A549 (cell line): ENCODE measurements at regions not wholly inside any gene's neighbourhood (a gene's known extent, or its start where the extent isn't known, plus 50 kb on each side); places are given as distances from the start of the nearest gene placed in this dataset.

ENCODE experiments used
- ATAC-seq, 2 experiments: fragments of 200-7000 bp in 1 of 2; fragments of >200 bp in 1 of 2; cut with Nextera tagmentation in 1 of 2; cut with Tn5 transposase in 1 of 2; 3 replicates each; pipeline versions ENCODE4 v1.8.0 to v1.9.1; 2018 to 2020; ENCODE audit warnings: mild to moderate bottlenecking in 1 of 2, moderate library complexity in 1 of 2
- CTCF ChIA-PET: fragments of 300-600 bp; sonication (Branson Sonifier 250); formaldehyde crosslinking; extraction: SDS; loops from one replicate; lab custom pipeline; 2021; ENCODE audit warnings: antibody characterized with exemption, inconsistent platforms; lab: Yijun Ruan, JAX
- POLR2A ChIA-PET: fragments of 350-600 bp; formaldehyde crosslinking; extraction: SDS; loops from one replicate; lab custom pipeline; 2021; ENCODE audit warnings: antibody characterized with exemption, inconsistent platforms; lab: Yijun Ruan, JAX
- DNase-seq, 2 experiments: peaks; one replicate each; pipeline versions ENCODE4 v3.0.0 to v3.0.0-alpha.2; 2011 to 2016; ENCODE audit warnings: low read depth in 1 of 2, low spot score in 1 of 2
- FAIRE-seq: peaks from 2 replicates; lab custom pipeline; 2011; peaks lifted over from hg19 to GRCh38; lab: Jason Lieb, UNC
- H3K27ac ChIP-seq, 2 experiments: fragments of >200 bp; sonication (Bioruptor Twin); formaldehyde crosslinking; 3 replicates each; pipeline ENCODE4 v1.5.1; 2016 to 2017
- H3K4me1 ChIP-seq: fragments of >200 bp; sonication (Bioruptor Twin); formaldehyde crosslinking; 3 replicates; pipeline ENCODE4 v1.6.1; 2016
- H3K4me2 ChIP-seq: fragments of >200 bp; sonication (Bioruptor Twin); formaldehyde crosslinking; 3 replicates; pipeline ENCODE4 v1.6.1; 2016
- H3K4me3 ChIP-seq: fragments of >200 bp; sonication (Bioruptor Twin); formaldehyde crosslinking; 3 replicates; pipeline ENCODE4 v1.5.1; 2016
- H3K9me3 ChIP-seq: fragments of >200 bp; sonication (Bioruptor Twin); formaldehyde crosslinking; 3 replicates; pipeline ENCODE4 v1.6.1; 2016
- CBX8 ChIP-seq: fragments of 200-600 bp; sonication (generic); IDR thresholded peaks from 2 replicates; pipeline ENCODE4 v1.6.1; 2016
- CHD4 ChIP-seq: fragments of 200-600 bp; sonication (generic); IDR thresholded peaks from 2 replicates; pipeline ENCODE4 v1.6.1; 2016; ENCODE audit warnings: antibody characterized with exemption, mild to moderate bottlenecking, borderline replicate concordance
- CTCF ChIP-seq: fragments of >200 bp; sonication (Bioruptor Twin); formaldehyde crosslinking; IDR thresholded peaks from 3 replicates; pipeline ENCODE4 v1.5.1; 2016
- E2F6 ChIP-seq: IDR thresholded peaks from 2 replicates; pipeline ENCODE4 v1.6.1; 2012; ENCODE audit warnings: low read depth, borderline replicate concordance
- EHMT2 ChIP-seq: fragments of 200-600 bp; sonication (generic); IDR thresholded peaks from 2 replicates; pipeline ENCODE4 v1.6.1; 2016; ENCODE audit warnings: antibody characterized with exemption, low read depth, mild to moderate bottlenecking, moderate library complexity
- ELK1 ChIP-seq: fragments of 150-350 bp; IDR thresholded peaks from 2 replicates; pipeline ENCODE4 v1.6.1; 2014; ENCODE audit warnings: low read depth, mild to moderate bottlenecking, low read length
- EP300 ChIP-seq, 2 experiments: fragments of >200 bp; sonication (Bioruptor Twin); formaldehyde crosslinking; IDR thresholded peaks; 2 replicates in 1 of 2; 3 replicates in 1 of 2; pipeline ENCODE4 v1.6.1; 2016 to 2017
- FOSB ChIP-seq: fragments of 250-450 bp; sonication (Bioruptor Pico); IDR thresholded peaks from 2 replicates; pipeline ENCODE4 v1.5.0; 2020; ENCODE audit warnings: mild to moderate bottlenecking, moderate library complexity
- FOSL2 ChIP-seq, 2 experiments: fragments of 450-650 bp in 1 of 2; fragments of >200 bp in 1 of 2; sonication (Bioruptor Twin) in 1 of 2; formaldehyde crosslinking; IDR thresholded peaks; 2 replicates each; pipeline versions ENCODE4 v1.5.0 to v1.6.1; 2016 to 2020; ENCODE audit warnings: mild to moderate bottlenecking in 1 of 2, moderate library complexity in 1 of 2
- HOXB5 ChIP-seq: fragments of 250-450 bp; sonication (Bioruptor Pico); IDR thresholded peaks from 2 replicates; pipeline ENCODE4 v1.5.0; 2020; ENCODE audit warnings: mild to moderate bottlenecking, moderate library complexity
- JUN ChIP-seq, 2 experiments: fragments of >200 bp; sonication (Bioruptor Twin); formaldehyde crosslinking; IDR thresholded peaks; 2 replicates in 1 of 2; 3 replicates in 1 of 2; pipeline ENCODE4 v1.6.1; 2016 to 2017
- KDM5A ChIP-seq: fragments of 200-600 bp; sonication (generic); IDR thresholded peaks from 2 replicates; pipeline ENCODE4 v1.6.1; 2016; ENCODE audit warnings: antibody characterized with exemption, mild to moderate bottlenecking
- MAFK ChIP-seq: fragments of 450-650 bp; IDR thresholded peaks from 2 replicates; pipeline ENCODE4 v1.6.1; 2014; ENCODE audit not compliant: partially characterized antibody
- MAZ ChIP-seq: fragments of 150-350 bp; IDR thresholded peaks from 2 replicates; pipeline ENCODE4 v1.6.1; 2014; ENCODE audit warnings: antibody characterized with exemption, low read depth, low read length, borderline replicate concordance
- NFE2L2 ChIP-seq: fragments of 150-350 bp; conservative IDR thresholded peaks from 2 replicates; pipeline ENCODE4 v1.6.1; 2014; ENCODE audit warnings: low read length
- NR3C1 ChIP-seq: fragments of >200 bp; sonication (Bioruptor Twin); formaldehyde crosslinking; IDR thresholded peaks from 3 replicates; pipeline ENCODE4 v1.6.1; 2017
- PHF8 ChIP-seq: fragments of 200-600 bp; sonication (generic); IDR thresholded peaks from 2 replicates; pipeline ENCODE4 v1.6.1; 2016; ENCODE audit warnings: low read depth, mild to moderate bottlenecking, antibody characterized with exemption, moderate library complexity, borderline replicate concordance
- RAD21 ChIP-seq, 2 experiments: fragments of >200 bp in 1 of 2; sonication (Bioruptor Twin) in 1 of 2; formaldehyde crosslinking in 1 of 2; IDR thresholded peaks in 1 of 2; conservative IDR thresholded peaks in 1 of 2; 2 replicates in 1 of 2; 3 replicates in 1 of 2; pipeline ENCODE4 v1.6.1; 2012 to 2018; ENCODE audit warnings: inconsistent platforms in 1 of 2
- RARB ChIP-seq: fragments of 250-450 bp; sonication (Bioruptor Pico); IDR thresholded peaks from 2 replicates; pipeline ENCODE4 v1.8.0; 2021; ENCODE audit warnings: mild to moderate bottlenecking, moderate library complexity
- SMC3 ChIP-seq: fragments of >200 bp; sonication (Bioruptor Twin); formaldehyde crosslinking; IDR thresholded peaks from 3 replicates; pipeline ENCODE4 v1.6.1; 2018; ENCODE audit warnings: inconsistent platforms
- ZNF302 ChIP-seq: fragments of 250-450 bp; sonication (Bioruptor Pico); IDR thresholded peaks from 2 replicates; pipeline ENCODE4 v1.9.0; 2021; ENCODE audit warnings: inconsistent platforms, mild to moderate bottlenecking, moderate library complexity
- ZSCAN20 ChIP-seq: fragments of 250-450 bp; sonication (Bioruptor Pico); IDR thresholded peaks from 2 replicates; pipeline ENCODE4 v1.8.0; 2022; ENCODE audit warnings: mild to moderate bottlenecking, moderate library complexity
- WGBS: methylation state at CpG from one replicate; pipeline ENCODE4 v1.1.6; 2017; ENCODE audit errors: missing lambda C conversion rate; 5-methylcytosine and 5-hydroxymethylcytosine counted together

- TF ChIP-seq FOSL2 (IDR thresholded peaks at IDR 0.05): no peak
- TF ChIP-seq FOSL2 (CRISPR knock-in tag; IDR thresholded peaks at IDR 0.05): peak; percentile 12; the same call in 1 of the 2 replicates
- TF ChIP-seq CBX8: no peak
- peak in 1 of 2 experiments; percentile 45; a peak in 1 of 5 replicates for TF ChIP-seq EP300 (IDR thresholded peaks at IDR 0.05)
- no peak for TF ChIP-seq EHMT2
- no peak for TF ChIP-seq HOXB5
- TF ChIP-seq CHD4: no peak
- no peak for TF ChIP-seq ZSCAN20 (CRISPR knock-in tag)
- peak in 1 of 2 experiments; percentile 42; a peak in 2 of 5 replicates for TF ChIP-seq JUN (IDR thresholded peaks at IDR 0.05)
- no peak for TF ChIP-seq MAFK
- no peak for TF ChIP-seq MAZ
- TF ChIP-seq RARB (CRISPR knock-in tag): no peak
- TF ChIP-seq RAD21 (conservative IDR thresholded peaks at IDR 0.05 in 1 of 2, IDR thresholded peaks at IDR 0.05 in 1 of 2): no peak; a peak in 1 of 5 replicates
- no peak for TF ChIP-seq NR3C1
- TF ChIP-seq SMC3: peak; percentile 18; the same call in 1 of the 3 replicates
- no peak for TF ChIP-seq KDM5A
- no peak for TF ChIP-seq E2F6
- TF ChIP-seq ELK1: no peak
- TF ChIP-seq CTCF: no peak
- TF ChIP-seq NFE2L2: no peak
These were observed 103.0 kb upstream of the TBL1XR1 start (continued) for GRCh38 chr3:177300039-177300833.

GRCh38 chr3:177300842-177301241 is 103.6 kb upstream of the TBL1XR1 start:
- 32% methylated on average over 2 of the region's 2 CpGs for WGBS
- peak overlapping the region; percentile 70 for H3K4me2 ChIP-seq
- peaks cover 15% of the 10 kb centered on the region for H3K4me1 ChIP-seq
- no peaks in the 10 kb centered on the region for H3K9me3 ChIP-seq
- ChIA-PET POLR2A (no interaction called here), CTCF (interaction anchor here (0.6 to 1.5 kb wide), 3 partner anchors 23 to 690 kb away, joined by 3 to 4 read pairs (median 3); no protein-coding TSS in a partner anchor)
- no peak for DNase-seq
- TF ChIP-seq FOSL2 (IDR thresholded peaks at IDR 0.05) (no peak), FOSL2 (CRISPR knock-in tag; IDR thresholded peaks at IDR 0.05) (no peak), CBX8 (no peak), FOSB (CRISPR knock-in tag) (no peak), PHF8 (no peak), ZNF302 (CRISPR knock-in tag) (no peak), JUN (IDR thresholded peaks at IDR 0.05) (no peak)
- no peak for FAIRE-seq
- H3K4me3 ChIP-seq: no peak overlapping the region
- peak overlapping the region; percentile 69 to 84 for H3K27ac ChIP-seq
- ATAC-seq: peak in 1 of 2 experiments; percentile 10; a peak in 1 of 6 replicates
